ENCODE measurements at regions not wholly inside any gene's neighbourhood (a gene's known extent, or its start where the extent isn't known, plus 50 kb on each side); places are given as distances from the start of the nearest gene placed in this dataset.

GRCh38 chr3:115553796-115554486 lies 69.4 kb upstream of the GAP43 start:
- no peak overlapping the region for H3K27ac ChIP-seq

DNA sequence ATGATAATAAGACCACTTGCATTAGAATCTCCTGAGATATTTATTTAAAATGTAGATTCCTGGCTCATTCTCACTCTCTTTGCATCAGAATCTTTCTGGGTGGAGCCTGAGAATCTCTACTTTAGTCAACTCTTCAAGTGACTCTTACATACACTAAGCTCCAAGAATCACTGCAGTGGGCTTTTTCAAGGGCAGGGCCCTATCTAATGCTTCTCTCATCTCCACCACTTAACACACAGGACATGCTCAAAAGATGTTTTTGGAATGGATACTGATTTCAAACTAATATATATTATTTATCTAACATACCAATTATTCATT lies 68.9 kb upstream of the GAP43 start:
- H3K9ac ChIP-seq (ENCODE audit: low read depth in 2 of 2, low read length in 2 of 2) = no peak overlapping the region
- H3K27me3 ChIP-seq = no peaks in the 10 kb centered on the region
- no peaks in the 10 kb centered on the region for H3K36me3 ChIP-seq
- intact Hi-C loops (cut with DNase I) = no loop called here
- no peak for DNase-seq
- H3K4me1 ChIP-seq = no peaks in the 10 kb centered on the region
- TF ChIP-seq, protein P1, sequence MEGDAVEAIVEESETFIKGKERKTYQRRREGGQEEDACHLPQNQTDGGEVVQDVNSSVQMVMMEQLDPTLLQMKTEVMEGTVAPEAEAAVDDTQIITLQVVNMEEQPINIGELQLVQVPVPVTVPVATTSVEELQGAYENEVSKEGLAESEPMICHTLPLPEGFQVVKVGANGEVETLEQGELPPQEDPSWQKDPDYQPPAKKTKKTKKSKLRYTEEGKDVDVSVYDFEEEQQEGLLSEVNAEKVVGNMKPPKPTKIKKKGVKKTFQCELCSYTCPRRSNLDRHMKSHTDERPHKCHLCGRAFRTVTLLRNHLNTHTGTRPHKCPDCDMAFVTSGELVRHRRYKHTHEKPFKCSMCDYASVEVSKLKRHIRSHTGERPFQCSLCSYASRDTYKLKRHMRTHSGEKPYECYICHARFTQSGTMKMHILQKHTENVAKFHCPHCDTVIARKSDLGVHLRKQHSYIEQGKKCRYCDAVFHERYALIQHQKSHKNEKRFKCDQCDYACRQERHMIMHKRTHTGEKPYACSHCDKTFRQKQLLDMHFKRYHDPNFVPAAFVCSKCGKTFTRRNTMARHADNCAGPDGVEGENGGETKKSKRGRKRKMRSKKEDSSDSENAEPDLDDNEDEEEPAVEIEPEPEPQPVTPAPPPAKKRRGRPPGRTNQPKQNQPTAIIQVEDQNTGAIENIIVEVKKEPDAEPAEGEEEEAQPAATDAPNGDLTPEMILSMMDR (IDR thresholded peaks at IDR 0.05) = no peak
- no peak overlapping the region for H3K4me3 ChIP-seq
- no peak overlapping the region for H3K27ac ChIP-seq
- no peaks in the 10 kb centered on the region for H3K9me3 ChIP-seq

More at GRCh38 chr3:115553796-115554486, 69.4 kb upstream of the GAP43 start:
- TF ChIP-seq, protein P1 (IDR thresholded peaks at IDR 0.05) = no peak
- Histone ChIP-seq H3K9ac (ENCODE audit: low read depth in 2 of 2, low read length in 2 of 2) (no peak overlapping the region), H3K9me3 (no peaks in the 10 kb centered on the region), H3K4me1 (no peaks in the 10 kb centered on the region), H3K4me3 (no peak overlapping the region), H3K36me3 (no peaks in the 10 kb centered on the region), H3K27me3 (no peaks in the 10 kb centered on the region)
- intact Hi-C loops (cut with DNase I) = no loop called here
- DNase-seq = no peak

DNA sequence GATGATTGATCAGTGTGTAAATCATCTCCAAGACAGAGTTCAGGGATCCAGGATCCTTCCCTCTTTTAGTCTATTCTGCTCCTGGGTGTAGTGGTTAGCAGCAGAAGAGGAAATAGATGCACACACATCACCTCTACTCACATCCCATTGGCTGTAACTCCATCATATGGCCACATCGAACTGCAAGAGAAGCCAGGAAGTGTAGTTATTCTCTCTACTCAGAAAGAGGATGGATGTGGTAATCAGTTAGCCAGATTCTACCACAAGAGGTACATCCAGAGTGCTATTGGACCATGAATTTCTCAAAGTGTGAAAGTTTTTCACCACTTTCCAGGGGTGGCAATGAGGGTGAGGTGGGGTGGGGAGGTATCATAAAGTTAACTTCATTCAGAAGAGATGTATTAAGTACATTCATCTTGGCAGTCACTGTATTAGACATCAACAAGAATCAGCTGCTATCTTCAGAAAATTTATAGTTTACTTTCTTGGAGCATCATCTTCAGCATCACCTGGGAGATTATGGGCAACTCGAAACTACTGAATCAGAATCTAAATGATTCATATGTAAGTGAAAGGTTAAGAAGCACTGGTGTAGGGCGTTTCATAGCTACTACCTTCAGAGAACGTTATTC lies 60.6 kb upstream of the GAP43 start:
- Histone ChIP-seq H3K27ac (no peak overlapping the region), H3K27me3 (no peaks in the 10 kb centered on the region), H3K9me3 (no peaks in the 10 kb centered on the region), H3K4me3 (no peak overlapping the region), H3K4me1 (no peaks in the 10 kb centered on the region), H3K9ac (ENCODE audit: low read depth in 2 of 2, low read length in 2 of 2) (no peak overlapping the region), H3K36me3 (no peaks in the 10 kb centered on the region)
- TF ChIP-seq, protein P1 (IDR thresholded peaks at IDR 0.05) = no peak
- no peak for DNase-seq
- intact Hi-C loops (cut with DNase I) = no loop called here

- Histone ChIP-seq H3K4me1 (no peaks in the 10 kb centered on the region), H3K27ac (no peak overlapping the region), H3K9ac (ENCODE audit: low read depth in 2 of 2, low read length in 2 of 2) (no peak overlapping the region), H3K36me3 (no peaks in the 10 kb centered on the region), H3K9me3 (no peaks in the 10 kb centered on the region), H3K4me3 (no peak overlapping the region), H3K27me3 (no peaks in the 10 kb centered on the region)
- intact Hi-C loops (cut with DNase I) = no loop called here
- no peak for DNase-seq
- TF ChIP-seq, protein P1 (IDR thresholded peaks at IDR 0.05) = no peak
These were observed 59.3 kb upstream of the GAP43 start for GRCh38 chr3:115563984-115564383.

- Histone ChIP-seq H3K9me3 (no peaks in the 10 kb centered on the region), H3K4me1 (no peaks in the 10 kb centered on the region), H3K9ac (ENCODE audit: low read depth in 2 of 2, low read length in 2 of 2) (no peak overlapping the region), H3K4me3 (no peak overlapping the region), H3K27ac (no peak overlapping the region), H3K36me3 (no peaks in the 10 kb centered on the region), H3K27me3 (no peaks in the 10 kb centered on the region)
- TF ChIP-seq, protein P1 (IDR thresholded peaks at IDR 0.05) = no peak
- intact Hi-C loops (cut with DNase I) = no loop called here
- DNase-seq = no peak
These were observed 51.9 kb upstream of the GAP43 start for GRCh38 chr3:115571413-115571812.

Data from colonic mucosa (tissue), 4 donors.